PFSK-1 (cell line): ENCODE measurements at regions not wholly inside any gene's neighbourhood (a gene's known extent, or its start where the extent isn't known, plus 50 kb on each side); places are given as distances from the start of the nearest gene placed in this dataset.

Experiments used
- FOXP2 ChIP-seq: optimal IDR thresholded peaks from 2 replicates; pipeline ENCODE3; 2011; ENCODE audit warnings: borderline replicate concordance, control low read depth, inconsistent platforms; ENCODE audit not compliant: insufficient read depth; ENCODE audit errors: extremely low read length, extremely low read depth
- POLR2AphosphoS5 ChIP-seq: IDR thresholded peaks from 2 replicates; pipeline ENCODE4 v1.6.1; 2012; ENCODE audit warnings: low read depth, mild to moderate bottlenecking, control low read depth, low read length, moderate library complexity
- REST ChIP-seq, 2 experiments: IDR thresholded peaks; 2 replicates each; pipeline versions ENCODE4 v1.6.1 to v1.8.0; 2011 to 2012; ENCODE audit warnings: low read depth in 2 of 2, low read length in 2 of 2, control low read depth in 1 of 2, inconsistent platforms in 1 of 2, mild to moderate bottlenecking in 1 of 2, moderate library complexity in 1 of 2; ENCODE audit not compliant: insufficient read depth in 1 of 2
- SIN3A ChIP-seq: IDR thresholded peaks from 2 replicates; pipeline ENCODE4 v1.6.1; 2012; ENCODE audit warnings: mild to moderate bottlenecking, low read length, moderate library complexity, borderline replicate concordance; ENCODE audit not compliant: insufficient read depth
- TAF1 ChIP-seq: IDR thresholded peaks from 2 replicates; pipeline ENCODE4 v1.6.1; 2012; ENCODE audit warnings: low read length, control low read depth, borderline replicate concordance; ENCODE audit not compliant: insufficient read depth

GRCh38 chr5:91528831-91529230 lies 145.7 kb upstream of the ARRDC3 start:
- TF ChIP-seq FOXP2 (no peak), SIN3A (no peak), REST (IDR thresholded peaks at IDR 0.05; ENCODE audit: insufficient read depth in 1 of 2, low read depth in 2 of 2, low read length in 2 of 2) (no peak), POLR2AphosphoS5 (no peak), TAF1 (no peak)

GRCh38 chr5:91521785-91522184 lies 138.7 kb upstream of the ARRDC3 start:
- TF ChIP-seq TAF1 (no peak), SIN3A (no peak), POLR2AphosphoS5 (no peak), REST (IDR thresholded peaks at IDR 0.05; ENCODE audit: insufficient read depth in 1 of 2, low read depth in 2 of 2, low read length in 2 of 2) (no peak), FOXP2 (no peak)

GRCh38 chr5:91521334-91521733 lies 138.2 kb upstream of the ARRDC3 start:
- TF ChIP-seq REST (IDR thresholded peaks at IDR 0.05; ENCODE audit: insufficient read depth in 1 of 2, low read depth in 2 of 2, low read length in 2 of 2) (no peak), POLR2AphosphoS5 (no peak), TAF1 (no peak), FOXP2 (no peak), SIN3A (no peak)

GRCh38 chr5:91514400-91514799 lies 131.3 kb upstream of the ARRDC3 start:
- TF ChIP-seq REST (IDR thresholded peaks at IDR 0.05; ENCODE audit: insufficient read depth in 1 of 2, low read depth in 2 of 2, low read length in 2 of 2) (no peak), POLR2AphosphoS5 (no peak), SIN3A (no peak), FOXP2 (no peak), TAF1 (no peak)

GRCh38 chr5:91503321-91503720 lies 120.2 kb upstream of the ARRDC3 start:
- no peak for TF ChIP-seq SIN3A
- TF ChIP-seq TAF1 = no peak
- no peak for TF ChIP-seq POLR2AphosphoS5
- no peak for TF ChIP-seq FOXP2
- no peak for TF ChIP-seq REST (IDR thresholded peaks at IDR 0.05; ENCODE audit: insufficient read depth in 1 of 2, low read depth in 2 of 2, low read length in 2 of 2)
